Dendritic cell treated with granulocyte-macrophage colony-stimulating factor and Interleukin-4, amounts not matched to agents 40 ng/mL and 50 ng/mL, for 4 days (primary cell): ENCODE measurements at regions not wholly inside any gene's neighbourhood (a gene's known extent, or its start where the extent isn't known, plus 50 kb on each side); places are given as distances from the start of the nearest gene placed in this dataset.

Experiments used
- H3K27ac Mint-ChIP-seq: one replicate; pipeline ENCODE4 v1.8.0; 2022; ENCODE audit warnings: mild to moderate bottlenecking, mixed read lengths
- H3K27me3 Mint-ChIP-seq: one replicate; pipeline ENCODE4 v1.8.0; 2022; ENCODE audit warnings: mild to moderate bottlenecking, mixed read lengths
- H3K36me3 Mint-ChIP-seq: one replicate; pipeline ENCODE4 v1.8.0; 2022; ENCODE audit warnings: low read depth, mixed read lengths
- H3K4me1 Mint-ChIP-seq: one replicate; pipeline ENCODE4 v1.8.0; 2022; ENCODE audit warnings: low read depth, mixed read lengths
- H3K4me3 Mint-ChIP-seq: one replicate; pipeline ENCODE4 v1.8.0; 2022; ENCODE audit warnings: mild to moderate bottlenecking, moderate library complexity, mixed read lengths
- H3K9me3 Mint-ChIP-seq: one replicate; pipeline ENCODE4 v1.8.0; 2022; ENCODE audit warnings: mixed read lengths
- intact Hi-C: fragments of 100-400 bp; cut with micrococcal nuclease; formaldehyde crosslinking; loops from one replicate; pipeline ENCODE4 v1.15.0; 2022

GRCh38 chr22:22710719-22711531 lies 66.5 kb downstream of the GGTLC2 start:
- Mint-ChIP-seq H3K4me3 (no peak overlapping the region), H3K27me3 (peaks cover 13% of the 10 kb centered on the region), H3K9me3 (no peaks in the 10 kb centered on the region), H3K36me3 (no peaks in the 10 kb centered on the region), H3K27ac (peak overlapping the region; percentile 6), H3K4me1 (peaks cover 67% of the 10 kb centered on the region)
- intact Hi-C loops, result loop anchor here (1.0 to 5.0 kb wide), 2 partner anchors 9 to 36 kb away; no protein-coding TSS in a partner anchor

- Mint-ChIP-seq H3K36me3 (no peaks in the 10 kb centered on the region), H3K9me3 (no peaks in the 10 kb centered on the region), H3K27me3 (peaks cover 13% of the 10 kb centered on the region), H3K27ac (peak overlapping the region; percentile 6), H3K4me1 (peaks cover 67% of the 10 kb centered on the region), H3K4me3 (no peak overlapping the region)
- intact Hi-C loops, result loop anchor here (5.0 kb wide), 1 partner anchor 36 kb away; no protein-coding TSS in a partner anchor
Observed at GRCh38 chr22:22711532-22711913, 67.1 kb downstream of the GGTLC2 start.

GRCh38 chr22:22712092-22712658 lies 67.8 kb downstream of the GGTLC2 start:
- H3K36me3 Mint-ChIP-seq, result no peaks in the 10 kb centered on the region
- H3K27me3 Mint-ChIP-seq, result peaks cover 13% of the 10 kb centered on the region
- H3K4me1 Mint-ChIP-seq, result peaks cover 60% of the 10 kb centered on the region
- peak overlapping the region; percentile 6 for H3K27ac Mint-ChIP-seq
- no peak overlapping the region for H3K4me3 Mint-ChIP-seq
- intact Hi-C loops, result loop anchor here (5.0 kb wide), 1 partner anchor 35 kb away; no protein-coding TSS in a partner anchor
- no peaks in the 10 kb centered on the region for H3K9me3 Mint-ChIP-seq

GRCh38 chr22:22712666-22713365 lies 68.4 kb downstream of the GGTLC2 start:
- H3K4me3 Mint-ChIP-seq, result no peak overlapping the region
- no peaks in the 10 kb centered on the region for H3K36me3 Mint-ChIP-seq
- peaks cover 59% of the 10 kb centered on the region for H3K4me1 Mint-ChIP-seq
- H3K27me3 Mint-ChIP-seq, result peaks cover 13% of the 10 kb centered on the region
- H3K27ac Mint-ChIP-seq, result peak overlapping the region; percentile 16
- intact Hi-C loops, result loop anchor here (5.0 kb wide), 1 partner anchor 34 kb away; no protein-coding TSS in a partner anchor
- no peaks in the 10 kb centered on the region for H3K9me3 Mint-ChIP-seq

GRCh38 chr22:22713416-22713815 lies 69.0 kb downstream of the GGTLC2 start:
- peaks cover 11% of the 10 kb centered on the region for H3K27me3 Mint-ChIP-seq
- intact Hi-C loops, result loop anchor here (5.0 kb wide), 1 partner anchor 34 kb away; no protein-coding TSS in a partner anchor
- H3K4me3 Mint-ChIP-seq, result no peak overlapping the region
- H3K4me1 Mint-ChIP-seq, result peaks cover 59% of the 10 kb centered on the region
- no peaks in the 10 kb centered on the region for H3K36me3 Mint-ChIP-seq
- no peaks in the 10 kb centered on the region for H3K9me3 Mint-ChIP-seq
- H3K27ac Mint-ChIP-seq, result peak overlapping the region; percentile 16

- no peaks in the 10 kb centered on the region for H3K36me3 Mint-ChIP-seq
- H3K9me3 Mint-ChIP-seq, result no peaks in the 10 kb centered on the region
- H3K4me3 Mint-ChIP-seq, result no peak overlapping the region
- intact Hi-C loops, result loop anchor here (5.0 kb wide), 1 partner anchor 33 kb away; no protein-coding TSS in a partner anchor
- H3K27ac Mint-ChIP-seq, result peak overlapping the region; percentile 16
- peaks cover 5% of the 10 kb centered on the region for H3K27me3 Mint-ChIP-seq
- H3K4me1 Mint-ChIP-seq, result peaks cover 65% of the 10 kb centered on the region
Observed at GRCh38 chr22:22714600-22715335, 70.4 kb downstream of the GGTLC2 start.

GRCh38 chr22:22716136-22716665 lies 71.8 kb downstream of the GGTLC2 start:
- no peaks in the 10 kb centered on the region for H3K36me3 Mint-ChIP-seq
- H3K4me3 Mint-ChIP-seq, result no peak overlapping the region
- intact Hi-C loops, result no loop called here
- peaks cover 72% of the 10 kb centered on the region for H3K4me1 Mint-ChIP-seq
- H3K9me3 Mint-ChIP-seq, result no peaks in the 10 kb centered on the region
- H3K27ac Mint-ChIP-seq, result peak overlapping the region; percentile 16
- no peaks in the 10 kb centered on the region for H3K27me3 Mint-ChIP-seq

GRCh38 chr22:22717664-22718063 lies 73.2 kb downstream of the GGTLC2 start:
- intact Hi-C loops, result no loop called here
- peaks cover 73% of the 10 kb centered on the region for H3K4me1 Mint-ChIP-seq
- H3K4me3 Mint-ChIP-seq, result no peak overlapping the region
- no peaks in the 10 kb centered on the region for H3K36me3 Mint-ChIP-seq
- no peaks in the 10 kb centered on the region for H3K9me3 Mint-ChIP-seq
- no peak overlapping the region for H3K27ac Mint-ChIP-seq
- H3K27me3 Mint-ChIP-seq, result no peaks in the 10 kb centered on the region

GRCh38 chr22:22720201-22720723 lies 75.8 kb downstream of the GGTLC2 start:
- no peaks in the 10 kb centered on the region for H3K9me3 Mint-ChIP-seq
- peaks cover 51% of the 10 kb centered on the region for H3K4me1 Mint-ChIP-seq
- peak overlapping the region; percentile 97 for H3K27ac Mint-ChIP-seq
- no peak overlapping the region for H3K4me3 Mint-ChIP-seq
- intact Hi-C loops, result loop anchor here (1.0 kb wide), 1 partner anchor 10 kb away; no protein-coding TSS in a partner anchor
- H3K36me3 Mint-ChIP-seq, result no peaks in the 10 kb centered on the region
- no peaks in the 10 kb centered on the region for H3K27me3 Mint-ChIP-seq

GRCh38 chr22:22720724-22721261 lies 76.4 kb downstream of the GGTLC2 start:
- intact Hi-C loops, result loop anchor here (1.0 kb wide), 1 partner anchor 10 kb away; no protein-coding TSS in a partner anchor
- peak overlapping the region; percentile 97 for H3K27ac Mint-ChIP-seq
- H3K4me3 Mint-ChIP-seq, result peak overlapping the region; percentile 2
- H3K27me3 Mint-ChIP-seq, result no peaks in the 10 kb centered on the region
- H3K4me1 Mint-ChIP-seq, result peaks cover 48% of the 10 kb centered on the region
- no peaks in the 10 kb centered on the region for H3K9me3 Mint-ChIP-seq
- H3K36me3 Mint-ChIP-seq, result no peaks in the 10 kb centered on the region

GRCh38 chr22:22721681-22722354 lies 77.4 kb downstream of the GGTLC2 start:
- H3K9me3 Mint-ChIP-seq, result no peaks in the 10 kb centered on the region
- peaks cover 45% of the 10 kb centered on the region for H3K4me1 Mint-ChIP-seq
- no peaks in the 10 kb centered on the region for H3K27me3 Mint-ChIP-seq
- peak overlapping the region; percentile 97 for H3K27ac Mint-ChIP-seq
- no peak overlapping the region for H3K4me3 Mint-ChIP-seq
- no peaks in the 10 kb centered on the region for H3K36me3 Mint-ChIP-seq
- intact Hi-C loops, result no loop called here

- Mint-ChIP-seq H3K4me3 (no peak overlapping the region), H3K4me1 (peaks cover 28% of the 10 kb centered on the region), H3K36me3 (no peaks in the 10 kb centered on the region), H3K27me3 (no peaks in the 10 kb centered on the region), H3K9me3 (no peaks in the 10 kb centered on the region), H3K27ac (no peak overlapping the region)
- intact Hi-C loops, result no loop called here
Observed at GRCh38 chr22:22728382-22728781, 84.0 kb downstream of the GGTLC2 start.
